Progenitor cell of endocrine pancreas (in vitro differentiated cells): ENCODE measurements at regions not wholly inside any gene's neighbourhood (a gene's known extent, or its start where the extent isn't known, plus 50 kb on each side); places are given as distances from the start of the nearest gene placed in this dataset.

Source experiments
- DNase-seq: peaks from one replicate; pipeline ENCODE4 v3.0.0; 2021; ENCODE audit warnings: low spot score; ENCODE audit not compliant: unreplicated experiment
- H3K27ac Mint-ChIP-seq: 2 replicates; pipeline ENCODE4 v1.8.0; 2021; ENCODE audit warnings: mild to moderate bottlenecking, moderate library complexity, mixed read lengths
- H3K27me3 Mint-ChIP-seq: 2 replicates; pipeline ENCODE4 v1.8.0; 2021; ENCODE audit warnings: mixed read lengths
- H3K36me3 Mint-ChIP-seq: 2 replicates; pipeline ENCODE4 v1.8.0; 2022; ENCODE audit warnings: mixed read lengths; ENCODE audit not compliant: insufficient read depth
- H3K4me1 Mint-ChIP-seq: 2 replicates; pipeline ENCODE4 v1.8.0; 2021; ENCODE audit warnings: low read depth, mixed read lengths
- H3K4me3 Mint-ChIP-seq: 2 replicates; pipeline ENCODE4 v1.8.0; 2021; ENCODE audit warnings: low read depth, mild to moderate bottlenecking, moderate library complexity, mixed read lengths
- H3K9me3 Mint-ChIP-seq: 2 replicates; pipeline ENCODE4 v1.8.0; 2021; ENCODE audit warnings: low read depth, mixed read lengths
- TF ChIP-seq, protein P1 (sequence below): fragments of 200-600 bp; sonication (generic); IDR thresholded peaks from one replicate; pipeline ENCODE4 v1.5.0; 2021; ENCODE audit warnings: antibody characterized with exemption, mild to moderate bottlenecking; ENCODE audit not compliant: unreplicated experiment

DNA sequence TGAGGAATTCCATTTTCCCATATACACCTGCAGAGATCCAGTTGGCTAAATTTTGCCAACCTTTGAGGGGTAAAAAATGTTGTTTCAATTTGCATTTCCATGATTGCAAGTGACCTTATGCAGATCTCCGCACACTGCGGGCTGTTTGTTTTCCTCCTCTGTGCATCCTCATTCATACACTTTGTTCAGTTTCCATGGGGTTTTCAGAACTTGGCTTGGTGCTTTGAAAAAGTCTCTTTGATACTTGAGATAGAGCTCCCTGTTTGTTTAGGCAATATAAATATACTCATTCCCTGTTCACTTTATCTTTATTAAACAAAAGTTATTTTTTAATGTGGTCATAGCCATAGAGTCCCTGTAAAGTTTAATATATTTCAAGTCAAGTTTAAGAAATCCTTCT, 353.1 kb downstream of the CMPK2 start:
- H3K36me3 Mint-ChIP-seq, result peaks cover 2% of the 10 kb centered on the region
- DNase-seq, result no peak
- no peak overlapping the region for H3K27ac Mint-ChIP-seq

DNA sequence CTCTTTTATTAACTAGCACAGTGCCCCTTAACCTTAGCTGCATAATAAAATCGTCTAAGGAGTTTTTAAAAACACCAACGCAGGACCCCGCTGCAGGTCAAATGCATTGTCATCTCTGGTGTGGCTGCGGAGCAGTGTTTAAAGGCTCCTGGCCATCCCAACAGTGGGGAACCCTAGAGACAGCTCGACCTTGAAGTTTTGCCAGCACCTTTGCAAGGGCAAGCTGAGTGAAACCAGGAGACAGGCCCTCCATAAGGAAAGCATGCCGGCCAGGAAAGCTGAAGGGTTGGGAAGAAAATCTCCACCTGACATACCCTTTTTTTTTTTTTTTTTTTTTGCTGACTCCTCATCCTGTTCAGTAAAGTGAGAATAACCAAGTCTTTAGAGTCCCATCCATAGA, 349.0 kb downstream of the CMPK2 start:
- Mint-ChIP-seq H3K4me3 (no peak overlapping the region), H3K27me3 (no peaks in the 10 kb centered on the region), H3K9me3 (peaks cover 9% of the 10 kb centered on the region), H3K36me3 (peaks cover 5% of the 10 kb centered on the region), H3K4me1 (peaks cover 29% of the 10 kb centered on the region), H3K27ac (no peak overlapping the region)
- TF ChIP-seq, protein P1, sequence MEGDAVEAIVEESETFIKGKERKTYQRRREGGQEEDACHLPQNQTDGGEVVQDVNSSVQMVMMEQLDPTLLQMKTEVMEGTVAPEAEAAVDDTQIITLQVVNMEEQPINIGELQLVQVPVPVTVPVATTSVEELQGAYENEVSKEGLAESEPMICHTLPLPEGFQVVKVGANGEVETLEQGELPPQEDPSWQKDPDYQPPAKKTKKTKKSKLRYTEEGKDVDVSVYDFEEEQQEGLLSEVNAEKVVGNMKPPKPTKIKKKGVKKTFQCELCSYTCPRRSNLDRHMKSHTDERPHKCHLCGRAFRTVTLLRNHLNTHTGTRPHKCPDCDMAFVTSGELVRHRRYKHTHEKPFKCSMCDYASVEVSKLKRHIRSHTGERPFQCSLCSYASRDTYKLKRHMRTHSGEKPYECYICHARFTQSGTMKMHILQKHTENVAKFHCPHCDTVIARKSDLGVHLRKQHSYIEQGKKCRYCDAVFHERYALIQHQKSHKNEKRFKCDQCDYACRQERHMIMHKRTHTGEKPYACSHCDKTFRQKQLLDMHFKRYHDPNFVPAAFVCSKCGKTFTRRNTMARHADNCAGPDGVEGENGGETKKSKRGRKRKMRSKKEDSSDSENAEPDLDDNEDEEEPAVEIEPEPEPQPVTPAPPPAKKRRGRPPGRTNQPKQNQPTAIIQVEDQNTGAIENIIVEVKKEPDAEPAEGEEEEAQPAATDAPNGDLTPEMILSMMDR, result no peak
- DNase-seq, result no peak

More for the DNA sequence above, 353.1 kb downstream of the CMPK2 start:
- no peaks in the 10 kb centered on the region for H3K27me3 Mint-ChIP-seq
- H3K9me3 Mint-ChIP-seq, result peaks cover 6% of the 10 kb centered on the region
- H3K4me3 Mint-ChIP-seq, result no peak overlapping the region
- peaks cover 17% of the 10 kb centered on the region for H3K4me1 Mint-ChIP-seq
- TF ChIP-seq, protein P1, result no peak

DNA sequence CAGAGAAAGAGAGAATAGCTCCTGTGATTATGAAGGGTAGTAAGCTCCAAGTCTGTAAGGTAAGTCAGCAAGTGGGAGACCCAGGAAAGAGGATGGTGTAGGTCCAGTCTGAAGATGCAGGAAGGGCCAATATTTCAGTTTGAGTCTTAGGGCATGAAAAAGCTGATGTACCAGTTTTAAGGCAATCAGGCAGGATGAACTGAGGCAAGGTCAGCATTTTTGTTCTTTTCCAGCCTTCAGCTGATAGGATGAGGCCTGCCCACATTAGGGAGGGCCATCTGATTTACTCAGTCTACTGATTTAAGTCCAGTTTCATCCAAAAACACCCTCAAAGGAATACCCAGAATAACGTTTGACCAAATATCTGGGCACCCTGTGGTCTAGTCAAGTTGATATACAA, 347.3 kb downstream of the CMPK2 start:
- TF ChIP-seq, protein P1, result no peak
- no peak overlapping the region for H3K4me3 Mint-ChIP-seq
- peaks cover 7% of the 10 kb centered on the region for H3K36me3 Mint-ChIP-seq
- H3K27me3 Mint-ChIP-seq, result no peaks in the 10 kb centered on the region
- no peak for DNase-seq
- peaks cover 23% of the 10 kb centered on the region for H3K4me1 Mint-ChIP-seq
- H3K27ac Mint-ChIP-seq, result no peak overlapping the region
- H3K9me3 Mint-ChIP-seq, result peaks cover 9% of the 10 kb centered on the region

DNA sequence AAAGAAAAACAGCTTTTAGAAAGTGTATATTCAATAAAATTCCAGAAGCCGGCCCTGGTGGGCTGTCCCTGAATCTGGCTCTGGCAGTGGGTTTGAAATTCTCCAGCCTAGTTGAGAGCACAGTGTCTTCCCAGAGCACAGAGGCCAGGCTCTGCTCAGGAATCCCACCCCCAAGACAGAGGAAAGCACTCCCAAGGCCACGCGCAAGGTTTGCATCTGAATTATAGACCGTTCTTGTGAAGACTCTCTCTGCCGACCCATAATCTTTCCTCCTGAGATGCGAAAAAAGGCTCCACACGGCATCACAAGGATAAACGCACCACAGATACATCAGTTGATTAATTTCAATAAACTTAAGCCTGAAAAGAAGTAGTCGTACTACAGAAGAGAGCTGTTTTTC, 342.2 kb downstream of the CMPK2 start:
- peaks cover 6% of the 10 kb centered on the region for H3K36me3 Mint-ChIP-seq
- peaks cover 3% of the 10 kb centered on the region for H3K9me3 Mint-ChIP-seq
- TF ChIP-seq, protein P1, result no peak
- no peak overlapping the region for H3K4me3 Mint-ChIP-seq
- H3K4me1 Mint-ChIP-seq, result peaks cover 46% of the 10 kb centered on the region
- no peak for DNase-seq
- peak overlapping the region; percentile 87 for H3K27ac Mint-ChIP-seq
- H3K27me3 Mint-ChIP-seq, result no peaks in the 10 kb centered on the region

DNA sequence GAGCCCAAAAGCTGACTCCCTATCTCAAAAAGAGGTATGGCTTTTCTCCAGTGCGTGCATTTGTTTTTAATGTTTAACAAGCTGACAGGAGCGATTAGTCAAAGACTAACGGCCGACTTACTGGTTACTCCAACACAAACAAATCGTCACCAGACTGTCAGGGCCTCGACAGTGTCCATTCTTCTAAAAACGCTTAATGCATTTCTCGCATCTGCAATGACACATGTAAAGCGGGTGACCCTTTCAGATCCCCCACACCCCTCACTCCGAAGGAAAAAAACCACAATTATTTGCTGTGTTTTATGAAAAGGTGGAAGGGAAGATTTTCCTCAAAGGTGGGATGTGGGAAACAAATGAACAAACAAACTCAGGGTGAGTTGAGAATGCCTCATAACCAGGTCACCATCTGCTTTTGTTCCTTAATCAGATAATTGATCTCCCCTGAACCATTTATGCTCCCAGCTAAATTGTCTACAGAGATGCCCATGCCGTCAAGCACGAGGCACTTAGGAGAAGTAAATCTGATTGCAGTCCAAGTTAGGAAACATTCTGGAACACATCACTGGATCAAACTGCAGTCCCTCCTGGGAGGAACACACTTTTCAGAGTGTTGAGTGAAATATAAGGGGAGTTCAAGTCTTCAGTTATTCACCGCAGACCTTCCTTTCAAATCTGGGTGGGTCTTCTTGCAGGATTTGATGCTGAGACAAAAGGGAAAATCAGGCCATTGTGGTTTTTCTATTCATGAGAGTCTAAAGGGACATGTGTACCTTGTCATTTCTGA, 340.8 kb downstream of the CMPK2 start:
- Mint-ChIP-seq H3K4me1 (peaks cover 44% of the 10 kb centered on the region), H3K36me3 (peaks cover 13% of the 10 kb centered on the region), H3K4me3 (peak overlapping the region; percentile 10), H3K9me3 (peaks cover 9% of the 10 kb centered on the region), H3K27ac (peak overlapping the region; percentile 97), H3K27me3 (no peaks in the 10 kb centered on the region)
- TF ChIP-seq, protein P1, result no peak
- DNase-seq, result no peak
